Central memory CD4-positive, alpha-beta T cell (primary cell): ENCODE measurements at regions not wholly inside any gene's neighbourhood (a gene's known extent, or its start where the extent isn't known, plus 50 kb on each side); places are given as distances from the start of the nearest gene placed in this dataset.
"Not testable (repeated sequence)": the region's sequence is repeated elsewhere in the genome, so short reads cannot be mapped to it uniquely, and the experiment has no call there.

Experiments
- DNase-seq: peaks from one replicate; pipeline ENCODE4 v3.0.0; 2022

- DNase-seq = no peak
Observed at GRCh38 chr20:48026981-48027592, 241.8 kb upstream of the SULF2 start.

- DNase-seq = no peak
Observed at GRCh38 chr20:48025661-48026060, 240.4 kb upstream of the SULF2 start.

- no peak for DNase-seq
Observed at GRCh38 chr20:48025051-48025515, 239.8 kb upstream of the SULF2 start.

GRCh38 chr20:48024539-48024938 lies 239.3 kb upstream of the SULF2 start:
- DNase-seq = no peak

- not testable (repeated sequence) for DNase-seq
Observed at GRCh38 chr20:48020696-48021095, 235.4 kb upstream of the SULF2 start.

- no peak for DNase-seq
Observed at GRCh38 chr20:48019940-48020339, 234.7 kb upstream of the SULF2 start.

- no peak for DNase-seq
Observed at GRCh38 chr20:48019496-48019895, 234.2 kb upstream of the SULF2 start.

- DNase-seq = not testable (repeated sequence)
Observed at GRCh38 chr20:48018851-48019250, 233.6 kb upstream of the SULF2 start.

GRCh38 chr20:48017992-48018391 lies 232.7 kb upstream of the SULF2 start:
- DNase-seq = no peak

- DNase-seq = no peak
Observed at GRCh38 chr20:48017509-48017908, 232.2 kb upstream of the SULF2 start.

- DNase-seq = no peak
Observed at GRCh38 chr20:48015943-48016723, 230.9 kb upstream of the SULF2 start.

- DNase-seq = no peak
Observed at GRCh38 chr20:48015141-48015910, 230.0 kb upstream of the SULF2 start.

- DNase-seq = no peak
Observed at GRCh38 chr20:48012401-48012974, 227.2 kb upstream of the SULF2 start.

GRCh38 chr20:48011025-48011424 lies 225.7 kb upstream of the SULF2 start:
- DNase-seq = no peak

GRCh38 chr20:48010623-48011022 lies 225.3 kb upstream of the SULF2 start:
- no peak for DNase-seq

GRCh38 chr20:48008850-48009515 lies 223.7 kb upstream of the SULF2 start:
- DNase-seq = no peak

- DNase-seq = no peak
Observed at GRCh38 chr20:48007351-48007750, 222.1 kb upstream of the SULF2 start.

GRCh38 chr20:48006036-48006833 lies 221.0 kb upstream of the SULF2 start:
- no peak for DNase-seq

GRCh38 chr20:48003021-48003420 lies 217.7 kb upstream of the SULF2 start:
- no peak for DNase-seq

GRCh38 chr20:48002517-48002970 lies 217.3 kb upstream of the SULF2 start:
- DNase-seq = no peak

- no peak for DNase-seq
Observed at GRCh38 chr20:47999166-47999565, 213.9 kb upstream of the SULF2 start.

GRCh38 chr20:47998736-47999135 lies 213.5 kb upstream of the SULF2 start:
- DNase-seq = no peak
